ENCODE measurements at regions not wholly inside any gene's neighbourhood (a gene's known extent, or its start where the extent isn't known, plus 50 kb on each side); places are given as distances from the start of the nearest gene placed in this dataset.

GRCh38 chr7:82701949-82702348 lies 258.4 kb upstream of the CACNA2D1 start:
- Mint-ChIP-seq H3K36me3 (ENCODE audit: insufficient read depth) (no peaks in the 10 kb centered on the region), H3K27ac (ENCODE audit: low read depth) (no peak overlapping the region), H3K4me1 (no peaks in the 10 kb centered on the region), H3K9me3 (peaks cover 6% of the 10 kb centered on the region), H3K4me3 (no peak overlapping the region), H3K27me3 (no peaks in the 10 kb centered on the region)
- DNase-seq (ENCODE audit: low spot score in 2 of 2) (no peak), ATAC-seq (replicated peaks; ENCODE audit: extremely low read depth, poor library complexity, severe bottlenecking) (no peak)

DNA sequence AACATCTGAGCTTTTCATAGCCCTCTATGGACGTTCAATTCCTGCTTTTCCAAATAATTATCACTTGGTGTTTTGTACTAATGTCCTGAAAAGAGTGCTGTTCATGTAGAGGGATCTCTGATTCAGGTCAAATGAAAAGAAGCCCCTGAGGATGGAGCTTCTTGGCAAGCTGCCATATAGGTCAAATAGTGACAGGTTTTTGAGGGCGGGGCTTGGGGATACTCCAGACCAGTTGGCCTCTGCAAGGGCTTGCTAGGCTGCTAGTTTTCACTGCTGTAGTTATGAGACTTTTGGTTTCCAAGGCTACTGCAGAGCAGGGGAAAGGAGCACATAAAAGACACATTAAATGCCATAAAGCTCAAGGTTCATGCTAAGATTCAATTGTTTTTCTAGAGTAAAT lies 257.2 kb upstream of the CACNA2D1 start:
- no peak overlapping the region for H3K4me3 Mint-ChIP-seq
- H3K27me3 Mint-ChIP-seq = no peaks in the 10 kb centered on the region
- no peaks in the 10 kb centered on the region for H3K4me1 Mint-ChIP-seq
- H3K27ac Mint-ChIP-seq (ENCODE audit: low read depth) = no peak overlapping the region
- peaks cover 6% of the 10 kb centered on the region for H3K9me3 Mint-ChIP-seq
- no peaks in the 10 kb centered on the region for H3K36me3 Mint-ChIP-seq (ENCODE audit: insufficient read depth)
- ATAC-seq (replicated peaks; ENCODE audit: extremely low read depth, poor library complexity, severe bottlenecking) (no peak), DNase-seq (ENCODE audit: low spot score in 2 of 2) (no peak)

- DNase-seq (ENCODE audit: low spot score in 2 of 2) = no peak
- Mint-ChIP-seq H3K4me1 (no peaks in the 10 kb centered on the region), H3K27me3 (no peaks in the 10 kb centered on the region), H3K9me3 (peaks cover 6% of the 10 kb centered on the region), H3K27ac (ENCODE audit: low read depth) (no peak overlapping the region), H3K4me3 (no peak overlapping the region), H3K36me3 (ENCODE audit: insufficient read depth) (no peaks in the 10 kb centered on the region)
- no peak for ATAC-seq (replicated peaks; ENCODE audit: extremely low read depth, poor library complexity, severe bottlenecking)
These were observed 256.2 kb upstream of the CACNA2D1 start for GRCh38 chr7:82699773-82700186.

- Mint-ChIP-seq H3K4me1 (no peaks in the 10 kb centered on the region), H3K27ac (ENCODE audit: low read depth) (no peak overlapping the region), H3K27me3 (no peaks in the 10 kb centered on the region), H3K36me3 (ENCODE audit: insufficient read depth) (no peaks in the 10 kb centered on the region), H3K9me3 (no peaks in the 10 kb centered on the region), H3K4me3 (no peak overlapping the region)
- no peak for ATAC-seq (replicated peaks; ENCODE audit: extremely low read depth, poor library complexity, severe bottlenecking)
- no peak for DNase-seq (ENCODE audit: low spot score in 2 of 2)
These were observed 254.3 kb upstream of the CACNA2D1 start for GRCh38 chr7:82697897-82698296.

DNA sequence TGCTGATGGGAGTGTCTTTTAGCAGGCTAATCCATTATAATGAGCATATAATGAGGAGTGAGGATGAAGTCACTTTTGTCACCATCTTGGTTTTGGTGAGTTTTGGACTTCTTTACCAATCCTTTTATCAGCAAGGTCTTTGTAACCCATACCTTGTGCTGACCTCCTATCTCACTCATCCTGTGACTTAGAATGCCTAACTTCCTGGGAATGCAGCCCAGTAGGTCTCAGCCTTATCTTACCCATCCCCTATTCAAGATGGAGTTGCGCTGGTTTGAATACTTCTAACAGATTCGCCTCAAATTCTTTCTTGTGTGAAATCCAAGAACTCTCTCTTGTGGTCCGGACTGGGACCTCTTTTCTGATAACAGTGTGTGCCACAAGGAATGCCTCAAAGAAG lies 253.1 kb upstream of the CACNA2D1 start:
- Mint-ChIP-seq H3K4me1 (no peaks in the 10 kb centered on the region), H3K36me3 (ENCODE audit: insufficient read depth) (no peaks in the 10 kb centered on the region), H3K27ac (ENCODE audit: low read depth) (no peak overlapping the region), H3K27me3 (no peaks in the 10 kb centered on the region), H3K9me3 (peaks cover 5% of the 10 kb centered on the region), H3K4me3 (no peak overlapping the region)
- DNase-seq (ENCODE audit: low spot score in 2 of 2) (no peak), ATAC-seq (replicated peaks; ENCODE audit: extremely low read depth, poor library complexity, severe bottlenecking) (no peak)

GRCh38 chr7:82694022-82694421 lies 250.4 kb upstream of the CACNA2D1 start:
- peaks cover 9% of the 10 kb centered on the region for H3K9me3 Mint-ChIP-seq
- no peak overlapping the region for H3K4me3 Mint-ChIP-seq
- H3K27ac Mint-ChIP-seq (ENCODE audit: low read depth) = no peak overlapping the region
- ATAC-seq (replicated peaks; ENCODE audit: extremely low read depth, poor library complexity, severe bottlenecking) (no peak), DNase-seq (ENCODE audit: low spot score in 2 of 2) (no peak)
- H3K27me3 Mint-ChIP-seq = no peaks in the 10 kb centered on the region
- no peaks in the 10 kb centered on the region for H3K4me1 Mint-ChIP-seq
- H3K36me3 Mint-ChIP-seq (ENCODE audit: insufficient read depth) = no peaks in the 10 kb centered on the region

GRCh38 chr7:82690929-82691328 lies 247.4 kb upstream of the CACNA2D1 start:
- Mint-ChIP-seq H3K9me3 (peaks cover 9% of the 10 kb centered on the region), H3K4me1 (no peaks in the 10 kb centered on the region), H3K4me3 (no peak overlapping the region), H3K27me3 (no peaks in the 10 kb centered on the region), H3K27ac (ENCODE audit: low read depth) (no peak overlapping the region), H3K36me3 (ENCODE audit: insufficient read depth) (no peaks in the 10 kb centered on the region)
- DNase-seq (ENCODE audit: low spot score in 2 of 2) (no peak), ATAC-seq (replicated peaks; ENCODE audit: extremely low read depth, poor library complexity, severe bottlenecking) (no peak)

DNA sequence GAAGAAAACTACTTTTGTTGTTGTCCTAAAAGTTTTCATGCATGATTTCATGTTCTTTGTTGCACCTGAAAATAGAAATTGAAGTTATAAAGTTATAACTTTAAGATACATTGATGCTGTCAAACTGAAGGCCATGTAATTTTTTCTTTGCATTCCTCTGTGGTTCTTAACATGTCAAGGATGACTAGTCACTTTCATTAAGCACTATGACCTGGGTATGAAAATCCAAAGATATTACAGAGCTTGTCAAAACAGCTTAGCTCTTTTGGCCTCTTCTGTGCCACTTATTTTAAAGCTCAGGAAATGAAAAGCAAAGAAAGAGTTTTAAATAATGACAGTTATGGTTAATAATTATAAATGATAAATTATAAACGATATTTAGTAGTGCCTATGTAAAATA lies 241.6 kb upstream of the CACNA2D1 start:
- ATAC-seq (replicated peaks; ENCODE audit: extremely low read depth, poor library complexity, severe bottlenecking) = no peak
- H3K36me3 Mint-ChIP-seq (ENCODE audit: insufficient read depth) = no peaks in the 10 kb centered on the region
- DNase-seq (ENCODE audit: low spot score in 2 of 2) = no peak
- H3K27ac Mint-ChIP-seq (ENCODE audit: low read depth) = no peak overlapping the region
- H3K4me1 Mint-ChIP-seq = no peaks in the 10 kb centered on the region
- H3K9me3 Mint-ChIP-seq = peaks cover 19% of the 10 kb centered on the region
- no peaks in the 10 kb centered on the region for H3K27me3 Mint-ChIP-seq
- no peak overlapping the region for H3K4me3 Mint-ChIP-seq

GRCh38 chr7:82678716-82679115 lies 235.1 kb upstream of the CACNA2D1 start:
- Mint-ChIP-seq H3K27me3 (no peaks in the 10 kb centered on the region), H3K9me3 (peaks cover 13% of the 10 kb centered on the region), H3K36me3 (ENCODE audit: insufficient read depth) (no peaks in the 10 kb centered on the region), H3K4me3 (peak overlapping the region; percentile 46), H3K27ac (ENCODE audit: low read depth) (no peak overlapping the region), H3K4me1 (no peaks in the 10 kb centered on the region)
- DNase-seq (ENCODE audit: low spot score in 2 of 2) (no peak), ATAC-seq (replicated peaks; ENCODE audit: extremely low read depth, poor library complexity, severe bottlenecking) (peak; percentile 57)

DNA sequence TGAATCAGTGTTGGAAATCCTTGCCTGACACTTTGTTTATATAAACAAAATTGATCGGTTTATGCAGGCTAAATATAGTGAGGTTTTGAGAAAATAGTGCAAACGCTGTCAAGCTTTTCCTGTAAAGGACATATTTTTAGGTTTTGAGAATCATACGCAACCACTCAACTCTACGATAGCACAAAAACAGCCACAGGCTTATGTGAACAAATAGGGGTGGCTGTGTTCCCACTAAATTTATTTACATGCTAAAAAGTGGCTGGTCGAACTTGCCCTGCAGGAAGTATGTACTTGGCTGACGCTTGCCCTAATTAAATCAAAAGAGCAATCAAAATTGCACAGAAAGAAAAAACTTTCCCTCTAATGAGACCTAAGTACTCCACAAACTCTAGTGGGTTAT lies 234.7 kb upstream of the CACNA2D1 start:
- Mint-ChIP-seq H3K4me3 (peak overlapping the region; percentile 46), H3K9me3 (peaks cover 9% of the 10 kb centered on the region), H3K4me1 (no peaks in the 10 kb centered on the region), H3K27ac (ENCODE audit: low read depth) (no peak overlapping the region), H3K27me3 (no peaks in the 10 kb centered on the region), H3K36me3 (ENCODE audit: insufficient read depth) (no peaks in the 10 kb centered on the region)
- no peak for ATAC-seq (replicated peaks; ENCODE audit: extremely low read depth, poor library complexity, severe bottlenecking)
- DNase-seq (ENCODE audit: low spot score in 2 of 2) = no peak

DNA sequence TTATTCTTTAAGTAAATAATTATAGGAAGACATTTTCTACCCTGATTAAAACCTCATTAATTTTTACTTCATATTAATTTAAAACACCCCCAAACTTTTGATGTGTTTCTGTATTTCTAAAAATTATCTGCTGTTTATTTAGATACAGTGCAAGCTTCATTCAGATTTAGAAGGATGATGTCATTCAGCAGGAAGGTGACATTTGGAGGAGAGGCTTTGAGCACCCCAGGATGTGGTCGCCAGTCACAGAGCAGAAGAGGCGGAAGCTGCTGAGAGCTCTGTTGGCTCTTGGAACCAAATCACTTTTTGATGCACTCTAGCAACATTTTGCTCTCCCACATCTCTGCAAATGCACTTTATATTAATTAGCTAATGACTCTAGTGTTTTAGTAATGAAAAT lies 233.9 kb upstream of the CACNA2D1 start:
- Mint-ChIP-seq H3K4me3 (no peak overlapping the region), H3K4me1 (no peaks in the 10 kb centered on the region), H3K36me3 (ENCODE audit: insufficient read depth) (no peaks in the 10 kb centered on the region), H3K9me3 (peaks cover 6% of the 10 kb centered on the region), H3K27ac (ENCODE audit: low read depth) (no peak overlapping the region), H3K27me3 (no peaks in the 10 kb centered on the region)
- peak; percentile 82 for ATAC-seq (replicated peaks; ENCODE audit: extremely low read depth, poor library complexity, severe bottlenecking)
- peak in 1 of 2 donors; percentile 9 for DNase-seq (ENCODE audit: low spot score in 2 of 2)

DNA sequence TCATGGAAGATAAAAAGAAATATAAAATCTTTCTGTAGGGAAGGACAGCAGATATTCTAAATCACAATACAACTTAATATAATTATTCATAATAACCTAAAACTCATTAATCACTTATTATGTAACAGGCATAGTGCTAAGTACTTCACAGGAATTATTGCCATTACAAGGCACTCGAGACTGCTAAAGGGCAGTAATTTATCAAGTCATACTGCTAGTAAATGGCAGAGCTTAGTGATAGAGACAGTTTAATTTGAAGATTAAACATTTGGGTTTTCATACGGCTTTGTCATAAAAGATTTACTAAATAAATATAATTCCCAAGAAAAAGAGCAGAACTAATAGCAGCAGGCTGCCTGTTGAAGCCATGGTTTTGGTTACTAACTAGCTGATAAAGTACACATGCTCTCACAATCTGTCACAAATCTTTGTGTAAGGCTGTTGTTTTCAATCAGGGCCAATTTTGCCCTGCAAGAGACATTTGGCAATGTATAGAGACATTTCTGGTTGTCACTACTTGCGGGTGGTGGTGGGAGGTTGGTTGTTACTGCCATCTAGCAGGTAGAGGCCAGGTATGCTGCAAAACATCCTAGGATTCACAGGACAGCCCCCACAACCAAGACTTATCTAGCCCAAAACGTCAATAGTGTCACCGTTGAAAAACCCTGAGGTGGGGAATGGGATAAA lies 233.3 kb upstream of the CACNA2D1 start:
- no peak for DNase-seq (ENCODE audit: low spot score in 2 of 2)
- Mint-ChIP-seq H3K36me3 (ENCODE audit: insufficient read depth) (no peaks in the 10 kb centered on the region), H3K9me3 (peaks cover 6% of the 10 kb centered on the region), H3K4me1 (no peaks in the 10 kb centered on the region), H3K4me3 (no peak overlapping the region), H3K27ac (ENCODE audit: low read depth) (no peak overlapping the region), H3K27me3 (no peaks in the 10 kb centered on the region)
- no peak for ATAC-seq (replicated peaks; ENCODE audit: extremely low read depth, poor library complexity, severe bottlenecking)

GRCh38 chr7:82675396-82675795 lies 231.8 kb upstream of the CACNA2D1 start:
- H3K27me3 Mint-ChIP-seq = no peaks in the 10 kb centered on the region
- H3K4me3 Mint-ChIP-seq = no peak overlapping the region
- peaks cover 13% of the 10 kb centered on the region for H3K9me3 Mint-ChIP-seq
- no peaks in the 10 kb centered on the region for H3K4me1 Mint-ChIP-seq
- no peak for ATAC-seq (replicated peaks; ENCODE audit: extremely low read depth, poor library complexity, severe bottlenecking)
- no peaks in the 10 kb centered on the region for H3K36me3 Mint-ChIP-seq (ENCODE audit: insufficient read depth)
- no peak overlapping the region for H3K27ac Mint-ChIP-seq (ENCODE audit: low read depth)
- DNase-seq (ENCODE audit: low spot score in 2 of 2) = no peak
